Body of pancreas (tissue), 4 donors: ENCODE measurements at regions not wholly inside any gene's neighbourhood (a gene's known extent, or its start where the extent isn't known, plus 50 kb on each side); places are given as distances from the start of the nearest gene placed in this dataset.

ENCODE experiments used
- POLR2A ChIP-seq, 3 donors: fragments of 450-650 bp; IDR thresholded peaks; one replicate each; pipeline ENCODE4 v1.6.1; 2016; ENCODE audit warnings: antibody characterized with exemption in 3 of 3, mild to moderate bottlenecking in 2 of 3
- TF ChIP-seq, protein P1 (sequence below), 7 experiments: fragments of 450-650 bp in 4 of 7; fragments of 200-600 bp in 3 of 7; sonication (generic) in 3 of 7; IDR thresholded peaks; one replicate each; pipeline ENCODE4 v1.5.1; 2016 to 2019; ENCODE audit warnings: antibody characterized with exemption in 7 of 7

DNA sequence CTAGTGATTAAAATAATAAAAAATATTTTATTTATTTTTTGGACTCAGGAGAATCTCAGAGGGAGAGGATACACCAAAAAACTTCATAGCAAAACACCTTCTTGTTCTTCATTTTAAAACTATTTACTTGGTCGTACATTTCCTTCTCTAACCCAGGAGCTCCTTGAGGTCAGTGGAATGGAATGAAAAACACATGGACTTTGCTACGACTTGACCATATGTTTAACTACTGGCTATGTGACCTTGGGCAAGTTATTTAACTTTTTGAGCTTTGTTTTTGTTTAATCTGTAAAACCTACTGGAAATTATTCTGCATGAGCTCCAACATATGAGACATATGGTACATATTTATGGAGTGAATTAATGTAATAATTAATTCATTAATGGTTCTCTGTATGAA, 1005.5 kb upstream of the CITED2 start:
- TF ChIP-seq, protein P1, sequence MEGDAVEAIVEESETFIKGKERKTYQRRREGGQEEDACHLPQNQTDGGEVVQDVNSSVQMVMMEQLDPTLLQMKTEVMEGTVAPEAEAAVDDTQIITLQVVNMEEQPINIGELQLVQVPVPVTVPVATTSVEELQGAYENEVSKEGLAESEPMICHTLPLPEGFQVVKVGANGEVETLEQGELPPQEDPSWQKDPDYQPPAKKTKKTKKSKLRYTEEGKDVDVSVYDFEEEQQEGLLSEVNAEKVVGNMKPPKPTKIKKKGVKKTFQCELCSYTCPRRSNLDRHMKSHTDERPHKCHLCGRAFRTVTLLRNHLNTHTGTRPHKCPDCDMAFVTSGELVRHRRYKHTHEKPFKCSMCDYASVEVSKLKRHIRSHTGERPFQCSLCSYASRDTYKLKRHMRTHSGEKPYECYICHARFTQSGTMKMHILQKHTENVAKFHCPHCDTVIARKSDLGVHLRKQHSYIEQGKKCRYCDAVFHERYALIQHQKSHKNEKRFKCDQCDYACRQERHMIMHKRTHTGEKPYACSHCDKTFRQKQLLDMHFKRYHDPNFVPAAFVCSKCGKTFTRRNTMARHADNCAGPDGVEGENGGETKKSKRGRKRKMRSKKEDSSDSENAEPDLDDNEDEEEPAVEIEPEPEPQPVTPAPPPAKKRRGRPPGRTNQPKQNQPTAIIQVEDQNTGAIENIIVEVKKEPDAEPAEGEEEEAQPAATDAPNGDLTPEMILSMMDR (IDR thresholded peaks at IDR 0.05), result no peak
- no peak for TF ChIP-seq POLR2A (IDR thresholded peaks at IDR 0.05)
